IMR-90 (cell line): ENCODE measurements at regions not wholly inside any gene's neighbourhood (a gene's known extent, or its start where the extent isn't known, plus 50 kb on each side); places are given as distances from the start of the nearest gene placed in this dataset.

ENCODE experiments used
- ATAC-seq: fragments of 200-7000 bp; cut with Tn5 transposase; 2 replicates; pipeline ENCODE4 v1.9.1; 2020; ENCODE audit warnings: low read depth, mild to moderate bottlenecking, moderate library complexity
- BruUV-seq: library from RNA; stranded (reverse); fragments of 400-500 nt; replicated peaks from 2 replicates; lab custom pipeline; 2021; lab: Mats Ljungman, UMichigan
- CTCF ChIA-PET: fragments of 300-600 bp; formaldehyde crosslinking; extraction: SDS; loops from one replicate; lab custom pipeline; 2021; ENCODE audit warnings: antibody characterized with exemption; lab: Yijun Ruan, JAX
- POLR2A ChIA-PET: fragments of 300-600 bp; sonication (Branson Sonifier 250); formaldehyde crosslinking; loops from one replicate; lab custom pipeline; 2022; ENCODE audit warnings: antibody characterized with exemption; ENCODE audit not compliant: unreplicated experiment; lab: Charles Lee
- DNase-seq: peaks from one replicate; pipeline ENCODE4 v3.0.0; 2013
- H2AFZ ChIP-seq: replicated peaks from 2 replicates; pipeline ENCODE3; 2013; ENCODE audit warnings: low read length, mild to moderate bottlenecking; ENCODE audit not compliant: poor library complexity
- H2AK5ac ChIP-seq: 2 replicates; pipeline ENCODE4 v1.6.1; 2013; ENCODE audit warnings: low read depth, low read length, inconsistent platforms
- H2AK9ac ChIP-seq: replicated peaks from 2 replicates; pipeline ENCODE3; 2013; ENCODE audit warnings: mild to moderate bottlenecking, low read depth, low read length, moderate library complexity; ENCODE audit not compliant: poor library complexity
- H2BK120ac ChIP-seq: 2 replicates; pipeline ENCODE4 v1.6.1; 2013; ENCODE audit warnings: low read depth, low read length, inconsistent platforms
- H2BK15ac ChIP-seq: 3 replicates; pipeline ENCODE4 v1.6.1; 2013; ENCODE audit warnings: low read depth, low read length, inconsistent platforms
- H2BK20ac ChIP-seq: 2 replicates; pipeline ENCODE4 v1.6.1; 2013; ENCODE audit warnings: low read depth, mild to moderate bottlenecking, inconsistent platforms, low read length, moderate library complexity
- H2BK5ac ChIP-seq: 2 replicates; pipeline ENCODE4 v1.6.1; 2013; ENCODE audit warnings: mild to moderate bottlenecking, low read depth, low read length, inconsistent platforms; ENCODE audit not compliant: poor library complexity, severe bottlenecking
- H3K14ac ChIP-seq: replicated peaks from 2 replicates; pipeline ENCODE4 v1.6.1; 2013; ENCODE audit warnings: low read depth, low read length, inconsistent platforms
- H3K18ac ChIP-seq: 2 replicates; pipeline ENCODE4 v1.6.1; 2013; ENCODE audit warnings: low read depth, low read length, control low read depth
- H3K23ac ChIP-seq: 2 replicates; pipeline ENCODE4 v1.6.1; 2013; ENCODE audit warnings: low read depth, low read length, inconsistent platforms
- H3K27ac ChIP-seq: 2 replicates; pipeline ENCODE4 v1.5.1; 2013; ENCODE audit warnings: mild to moderate bottlenecking, control low read depth, low read length; ENCODE audit not compliant: insufficient read depth
- H3K27me3 ChIP-seq: 2 replicates; pipeline ENCODE4 v1.6.1; 2013; ENCODE audit warnings: low read length; ENCODE audit not compliant: control insufficient read depth, insufficient read depth
- H3K36me3 ChIP-seq: 2 replicates; pipeline ENCODE4 v1.6.1; 2013; ENCODE audit warnings: low read length, mixed read lengths; ENCODE audit not compliant: control insufficient read depth, insufficient read depth
- H3K4ac ChIP-seq: 2 replicates; pipeline ENCODE4 v1.6.1; 2013; ENCODE audit warnings: low read depth, low read length, inconsistent platforms
- H3K4me1 ChIP-seq: 2 replicates; pipeline ENCODE4 v1.6.1; 2013; ENCODE audit warnings: low read length, mixed read lengths; ENCODE audit not compliant: control insufficient read depth, insufficient read depth
- H3K4me2 ChIP-seq: 2 replicates; pipeline ENCODE4 v1.6.1; 2013; ENCODE audit warnings: low read depth, mild to moderate bottlenecking, control low read depth, low read length, moderate library complexity
- H3K4me3 ChIP-seq: 2 replicates; pipeline ENCODE4 v1.5.1; 2013; ENCODE audit warnings: low read depth, mild to moderate bottlenecking, control low read depth, low read length, moderate library complexity; ENCODE audit not compliant: insufficient read depth
- H3K56ac ChIP-seq: 2 replicates; pipeline ENCODE4 v1.6.1; 2013; ENCODE audit warnings: low read length, inconsistent platforms; ENCODE audit not compliant: insufficient read depth; ENCODE audit errors: extremely low read depth
- H3K79me1 ChIP-seq, 2 experiments: 2 replicates each; pipeline ENCODE4 v1.6.1; 2013; ENCODE audit warnings: low read length in 2 of 2, inconsistent platforms in 1 of 2, low read depth in 1 of 2
- H3K9ac ChIP-seq: 2 replicates; pipeline ENCODE4 v1.6.1; 2013; ENCODE audit warnings: low read depth, low read length, control low read depth
- H3K9me1 ChIP-seq: 2 replicates; pipeline ENCODE4 v1.6.1; 2013; ENCODE audit warnings: low read length, inconsistent platforms; ENCODE audit not compliant: insufficient read depth
- H3K9me3 ChIP-seq: 2 replicates; pipeline ENCODE4 v1.6.1; 2013; ENCODE audit warnings: low read length; ENCODE audit not compliant: control insufficient read depth, insufficient read depth
- H4K20me1 ChIP-seq: 2 replicates; pipeline ENCODE4 v1.6.1; 2013; ENCODE audit warnings: low read length, inconsistent platforms; ENCODE audit not compliant: insufficient read depth
- H4K5ac ChIP-seq: 2 replicates; pipeline ENCODE4 v1.6.1; 2013; ENCODE audit warnings: mild to moderate bottlenecking, low read depth, low read length, control low read depth
- H4K8ac ChIP-seq, 2 experiments: 2 replicates each; pipeline ENCODE4 v1.6.1; 2013; ENCODE audit warnings: low read depth in 2 of 2, low read length in 2 of 2, control low read depth in 1 of 2, inconsistent platforms in 1 of 2
- H4K91ac ChIP-seq: 2 replicates; pipeline ENCODE4 v1.6.1; 2013; ENCODE audit warnings: low read depth, low read length, inconsistent platforms; ENCODE audit not compliant: insufficient read depth
- BHLHE40 ChIP-seq: fragments of 150-350 bp; IDR thresholded peaks from 2 replicates; pipeline ENCODE4 v1.6.1; 2016; ENCODE audit warnings: mild to moderate bottlenecking, low read depth, low read length
- CEBPB ChIP-seq: IDR thresholded peaks from 2 replicates; pipeline ENCODE4 v1.6.1; 2012; ENCODE audit warnings: low read depth, low read length, improper control_type of control experiment
- CHD1 ChIP-seq: IDR thresholded peaks from 2 replicates; pipeline ENCODE4 v1.6.1; 2012; ENCODE audit warnings: low read depth, low read length, improper control_type of control experiment
- CTCF ChIP-seq: conservative IDR thresholded peaks from 2 replicates; pipeline ENCODE4 v1.5.1; 2012; ENCODE audit warnings: mild to moderate bottlenecking, low read depth, low read length, improper control_type of control experiment
- ELK1 ChIP-seq: fragments of 150-350 bp; IDR thresholded peaks from 2 replicates; pipeline ENCODE4 v1.6.1; 2016; ENCODE audit warnings: low read depth, mild to moderate bottlenecking, low read length, moderate library complexity, borderline replicate concordance
- FOS ChIP-seq: fragments of 150-350 bp; IDR thresholded peaks from 2 replicates; pipeline ENCODE4 v1.6.1; 2016; ENCODE audit warnings: low read depth, low read length
- MAFK ChIP-seq: IDR thresholded peaks from 2 replicates; pipeline ENCODE4 v1.6.1; 2012; ENCODE audit warnings: low read depth, low read length, improper control_type of control experiment
- MAZ ChIP-seq: IDR thresholded peaks from 2 replicates; pipeline ENCODE4 v1.6.1; 2012; ENCODE audit warnings: low read depth, mild to moderate bottlenecking, low read length, improper control_type of control experiment, moderate library complexity, borderline replicate concordance
- MXI1 ChIP-seq: IDR thresholded peaks from 2 replicates; pipeline ENCODE4 v1.6.1; 2012; ENCODE audit warnings: low read depth, mild to moderate bottlenecking, low read length, moderate library complexity, borderline replicate concordance
- NFE2L2 ChIP-seq: fragments of 150-350 bp; IDR thresholded peaks from 2 replicates; pipeline ENCODE4 v1.6.1; 2016; ENCODE audit warnings: low read depth, mild to moderate bottlenecking, low read length
- POLR2A ChIP-seq: IDR thresholded peaks from 2 replicates; pipeline ENCODE4 v1.6.1; 2012; ENCODE audit warnings: mild to moderate bottlenecking, low read depth, low read length
- RAD21 ChIP-seq: IDR thresholded peaks from 2 replicates; pipeline ENCODE4 v1.6.1; 2012; ENCODE audit warnings: low read length, improper control_type of control experiment
- RCOR1 ChIP-seq: IDR thresholded peaks from 2 replicates; pipeline ENCODE4 v1.6.1; 2012; ENCODE audit warnings: mild to moderate bottlenecking, low read length, improper control_type of control experiment; ENCODE audit not compliant: insufficient replicate concordance
- RFX5 ChIP-seq: IDR thresholded peaks from 2 replicates; pipeline ENCODE4 v1.8.0; 2012; ENCODE audit warnings: low read depth, mild to moderate bottlenecking, low read length, moderate library complexity
- SMC3 ChIP-seq: fragments of 150-350 bp; IDR thresholded peaks from 2 replicates; pipeline ENCODE4 v1.6.1; 2016; ENCODE audit warnings: low read depth, mild to moderate bottlenecking, antibody characterized with exemption, low read length, moderate library complexity
- USF2 ChIP-seq: fragments of 150-350 bp; IDR thresholded peaks from 2 replicates; pipeline ENCODE4 v1.6.1; 2017; ENCODE audit warnings: mild to moderate bottlenecking, antibody characterized with exemption, low read length, low read depth
- WGBS, 2 experiments: methylation state at CpG; one replicate each; pipeline versions ENCODE4 v1.1.5 to v1.1.7; 2013; ENCODE audit warnings: missing lambda C conversion rate in 2 of 2; ENCODE audit not compliant: insufficient read length in 1 of 2; ENCODE audit errors: extremely low coverage in 2 of 2; 5-methylcytosine and 5-hydroxymethylcytosine counted together
- dilution Hi-C: fragments of 300-500 bp; cut with HindIII; formaldehyde crosslinking; loops from one replicate; pipeline ENCODE4 v1.14.3; 2018; ENCODE audit warnings: low sequenced_read_pairs; ENCODE audit not compliant: unreplicated experiment
- in situ Hi-C: fragments of 300-500 bp; cut with MboI; formaldehyde crosslinking; loops from 3 replicates; pipeline ENCODE4 v1.14.3; 2019; ENCODE audit warnings: low sequenced_read_pairs, inconsistent platforms, mixed read lengths
- intact Hi-C: fragments of 100-400 bp; cut with micrococcal nuclease; formaldehyde crosslinking; loops from 2 replicates; pipeline ENCODE4 v1.10.0; 2022

GRCh38 chr1:194431121-194431520 is 1244.7 kb upstream of the B3GALT2 start:
- no peak overlapping the region for H2AK5ac ChIP-seq
- dilution Hi-C loops: no loop called here

More at GRCh38 chr1:194431121-194431520, 1244.7 kb upstream of the B3GALT2 start:
- WGBS, 2 experiments: no CpG with 5 or more reads among the region's 21 CpGs
- H2AK9ac ChIP-seq: no peak overlapping the region
- ChIA-PET POLR2A (no interaction called here), CTCF (no interaction called here)
- H2AFZ ChIP-seq: no peak overlapping the region
- H3K36me3 ChIP-seq: no peaks in the 10 kb centered on the region
- no peak overlapping the region for H2BK5ac ChIP-seq
- no peak overlapping the region for H3K14ac ChIP-seq
- H2BK120ac ChIP-seq: no peak overlapping the region
- no peaks in the 10 kb centered on the region for H3K9me1 ChIP-seq
- intact Hi-C loops: no loop called here
- H2BK20ac ChIP-seq: no peak overlapping the region
- no peak overlapping the region for H3K56ac ChIP-seq
- H4K91ac ChIP-seq: no peak overlapping the region
- no peak overlapping the region for H4K5ac ChIP-seq
- H3K9me3 ChIP-seq: no peaks in the 10 kb centered on the region
- H3K9ac ChIP-seq: no peak overlapping the region
- H3K4me1 ChIP-seq: no peaks in the 10 kb centered on the region
- no peak overlapping the region for H3K4ac ChIP-seq
- H3K27ac ChIP-seq: no peak overlapping the region
- TF ChIP-seq SMC3 (no peak), POLR2A (no peak), MAZ (no peak), USF2 (no peak), NFE2L2 (no peak), MAFK (no peak), CTCF (no peak), CEBPB (no peak), ELK1 (no peak), BHLHE40 (no peak), RCOR1 (no peak), CHD1 (no peak), RFX5 (no peak), RAD21 (no peak), FOS (no peak), MXI1 (no peak)
- no peaks in the 10 kb centered on the region for H3K27me3 ChIP-seq
- DNase-seq (no peak), ATAC-seq (no peak)
- in situ Hi-C loops: no loop called here
- no TSS peak for BruUV-seq
- H3K79me1 ChIP-seq: no peaks in the 10 kb centered on the region
- H4K20me1 ChIP-seq: no peaks in the 10 kb centered on the region
- H3K23ac ChIP-seq: no peak overlapping the region
- no peak overlapping the region for H2BK15ac ChIP-seq
- H3K4me3 ChIP-seq: no peak overlapping the region
- no peak overlapping the region for H3K4me2 ChIP-seq
- H3K18ac ChIP-seq: no peak overlapping the region
- H4K8ac ChIP-seq: no peak overlapping the region
